Thymus (tissue), 11 donors: ENCODE measurements at regions not wholly inside any gene's neighbourhood (a gene's known extent, or its start where the extent isn't known, plus 50 kb on each side); places are given as distances from the start of the nearest gene placed in this dataset.

Experiments used
- DNase-seq, 9 donors: peaks; one replicate each; pipeline ENCODE4 v3.0.0-alpha.2; 2013; ENCODE audit warnings: low spot score in 9 of 9, low read depth in 6 of 9, missing footprints in 1 of 9
- H3K27ac ChIP-seq, 2 donors: one replicate each; pipeline ENCODE4 v1.5.1; 2013; ENCODE audit warnings: control low read depth in 1 of 2, low read depth in 1 of 2, low read length in 1 of 2, mild to moderate bottlenecking in 1 of 2, moderate library complexity in 1 of 2
- H3K27me3 ChIP-seq, 2 donors: one replicate each; pipeline ENCODE4 v1.5.1; 2013; ENCODE audit warnings: low read length in 1 of 2; ENCODE audit not compliant: control insufficient read depth in 2 of 2, insufficient read depth in 1 of 2
- H3K36me3 ChIP-seq, 2 donors: one replicate each; pipeline ENCODE4 v1.5.1; 2013; ENCODE audit warnings: low read length in 1 of 2, mild to moderate bottlenecking in 1 of 2, moderate library complexity in 1 of 2; ENCODE audit not compliant: control insufficient read depth in 2 of 2, insufficient read depth in 2 of 2
- H3K4me1 ChIP-seq, 2 donors: one replicate each; pipeline ENCODE4 v1.5.1; 2013; ENCODE audit warnings: low read length in 2 of 2; ENCODE audit not compliant: control insufficient read depth in 2 of 2, insufficient read depth in 2 of 2
- H3K4me3 ChIP-seq, 2 donors: one replicate each; pipeline ENCODE4 v1.5.1; 2013; ENCODE audit warnings: low read length in 2 of 2, control low read depth in 1 of 2, mild to moderate bottlenecking in 1 of 2
- H3K9me3 ChIP-seq, 2 donors: one replicate each; pipeline ENCODE4 v1.5.1; 2013; ENCODE audit warnings: low read length in 1 of 2, mild to moderate bottlenecking in 1 of 2; ENCODE audit not compliant: control insufficient read depth in 2 of 2, insufficient read depth in 1 of 2
- WGBS: extraction: QIAGEN DNeasy Blood & Tissue Kit; methylation state at CpG from one replicate; pipeline ENCODE4 v1.1.7; 2013; 5-methylcytosine and 5-hydroxymethylcytosine counted together
- donor health status: healthy.

- Histone ChIP-seq H3K9me3 (no peaks in the 10 kb centered on the region), H3K27me3 (no peaks in the 10 kb centered on the region), H3K4me1 (no peaks in the 10 kb centered on the region), H3K4me3 (no peak overlapping the region), H3K36me3 (no peaks in the 10 kb centered on the region), H3K27ac (no peak overlapping the region)
- no peak for DNase-seq
- 89% methylated on average over 1 of the region's 1 CpG for WGBS
Measured at GRCh38 chrX:22409418-22409817, 136.7 kb downstream of the CBLL2 start.

DNA sequence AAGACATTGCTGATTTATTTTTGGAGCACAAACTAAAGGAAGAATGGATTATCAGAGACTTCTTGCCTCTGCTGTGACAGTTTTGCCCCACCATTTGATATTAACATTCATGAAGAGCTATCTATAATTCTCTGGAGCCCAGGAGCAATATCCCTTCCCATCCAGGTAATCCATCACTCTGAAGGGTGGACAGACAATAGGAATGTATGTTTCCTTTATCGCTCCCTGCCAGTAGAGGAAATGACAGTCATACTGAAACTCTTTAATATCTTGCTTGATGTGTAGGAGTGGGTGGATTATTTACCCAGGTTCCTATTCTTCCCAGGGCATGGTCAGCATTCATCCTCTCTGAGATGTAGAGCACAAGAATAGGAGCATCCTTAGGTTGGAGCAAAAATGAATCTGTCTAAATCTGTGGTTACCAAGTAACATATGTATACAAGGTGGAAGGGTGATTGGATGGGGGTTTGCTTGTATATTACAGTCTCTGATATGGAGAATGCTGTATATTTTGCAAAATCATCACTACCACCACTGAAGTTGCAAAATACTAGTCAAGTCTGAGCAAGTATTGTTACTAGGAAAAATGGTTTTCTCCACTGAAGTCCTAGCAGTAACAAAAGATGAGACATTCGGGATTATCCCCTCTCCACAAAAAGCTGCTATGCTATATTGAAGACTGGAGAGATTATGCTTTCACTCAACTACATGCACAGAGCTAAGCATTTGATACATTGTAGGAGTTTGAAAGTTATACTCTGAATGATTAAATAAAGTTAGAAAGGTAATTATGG lies 151.6 kb downstream of the CBLL2 start:
- no peak for DNase-seq
- H3K4me1 ChIP-seq = no peaks in the 10 kb centered on the region
- H3K36me3 ChIP-seq = no peaks in the 10 kb centered on the region
- 94% methylated on average over 2 of the region's 2 CpGs for WGBS
- no peaks in the 10 kb centered on the region for H3K27me3 ChIP-seq
- H3K9me3 ChIP-seq = no peaks in the 10 kb centered on the region
- H3K27ac ChIP-seq = no peak overlapping the region
- H3K4me3 ChIP-seq = no peak overlapping the region

DNA sequence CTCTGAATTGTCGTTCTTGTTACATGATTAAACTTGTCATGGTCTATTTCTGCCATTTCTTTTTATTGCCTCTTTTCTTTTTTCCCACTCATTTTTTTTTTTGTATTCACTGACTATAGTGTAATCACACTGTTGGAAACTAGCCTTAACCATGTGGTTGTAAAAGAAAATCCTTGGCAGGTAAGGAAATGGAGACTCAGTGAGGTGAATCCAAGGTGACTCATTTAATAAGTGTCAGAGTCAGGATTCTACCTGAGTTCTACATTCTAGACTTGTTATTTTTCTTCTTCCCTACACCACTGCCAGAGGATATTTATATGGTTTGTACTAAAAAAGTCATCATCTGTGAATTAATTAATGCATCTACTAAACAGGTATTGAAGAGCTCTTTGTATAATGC lies 152.2 kb downstream of the CBLL2 start:
- H3K36me3 ChIP-seq = no peaks in the 10 kb centered on the region
- H3K27me3 ChIP-seq = no peaks in the 10 kb centered on the region
- H3K27ac ChIP-seq = no peak overlapping the region
- no peaks in the 10 kb centered on the region for H3K9me3 ChIP-seq
- no peak overlapping the region for H3K4me3 ChIP-seq
- H3K4me1 ChIP-seq = no peaks in the 10 kb centered on the region
- DNase-seq = no peak
- WGBS = 96% methylated on average over 1 of the region's 1 CpG

- Histone ChIP-seq H3K4me3 (no peak overlapping the region), H3K4me1 (no peaks in the 10 kb centered on the region), H3K9me3 (no peaks in the 10 kb centered on the region), H3K27me3 (no peaks in the 10 kb centered on the region), H3K36me3 (no peaks in the 10 kb centered on the region), H3K27ac (no peak overlapping the region)
- WGBS = 96% methylated on average over 3 of the region's 3 CpGs
- no peak for DNase-seq
Measured at GRCh38 chrX:22429704-22430103, 157.0 kb downstream of the CBLL2 start.

DNA sequence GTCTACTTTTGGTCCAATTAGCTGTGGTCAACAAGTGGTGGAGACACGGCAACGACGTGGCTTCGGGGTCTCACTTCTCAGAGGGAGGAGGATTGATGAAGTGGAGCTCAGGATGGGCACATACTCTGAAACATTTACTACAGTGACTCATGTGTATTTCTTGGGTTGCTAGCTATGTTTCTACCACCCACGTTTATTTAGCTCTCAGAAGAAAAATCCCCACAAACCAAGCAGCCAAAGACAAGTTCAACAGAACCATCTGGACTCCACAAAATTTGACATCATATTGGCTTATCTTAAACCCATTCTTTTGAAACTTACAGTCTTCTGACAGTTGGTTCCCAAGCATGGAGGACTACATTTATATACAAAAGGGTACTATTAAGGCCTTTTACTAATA lies 158.0 kb downstream of the CBLL2 start:
- no peak overlapping the region for H3K27ac ChIP-seq
- no peaks in the 10 kb centered on the region for H3K9me3 ChIP-seq
- H3K4me3 ChIP-seq = no peak overlapping the region
- no peaks in the 10 kb centered on the region for H3K27me3 ChIP-seq
- no peak for DNase-seq
- H3K36me3 ChIP-seq = no peaks in the 10 kb centered on the region
- WGBS = 88% methylated on average over 5 of the region's 5 CpGs
- H3K4me1 ChIP-seq = no peaks in the 10 kb centered on the region

GRCh38 chrX:22433292-22434070 lies 160.8 kb downstream of the CBLL2 start:
- no peaks in the 10 kb centered on the region for H3K9me3 ChIP-seq
- H3K4me3 ChIP-seq = no peak overlapping the region
- no peaks in the 10 kb centered on the region for H3K4me1 ChIP-seq
- no peaks in the 10 kb centered on the region for H3K36me3 ChIP-seq
- no peaks in the 10 kb centered on the region for H3K27me3 ChIP-seq
- no peak overlapping the region for H3K27ac ChIP-seq
- 95% methylated on average over 12 of the region's 12 CpGs for WGBS
- no peak for DNase-seq

DNA sequence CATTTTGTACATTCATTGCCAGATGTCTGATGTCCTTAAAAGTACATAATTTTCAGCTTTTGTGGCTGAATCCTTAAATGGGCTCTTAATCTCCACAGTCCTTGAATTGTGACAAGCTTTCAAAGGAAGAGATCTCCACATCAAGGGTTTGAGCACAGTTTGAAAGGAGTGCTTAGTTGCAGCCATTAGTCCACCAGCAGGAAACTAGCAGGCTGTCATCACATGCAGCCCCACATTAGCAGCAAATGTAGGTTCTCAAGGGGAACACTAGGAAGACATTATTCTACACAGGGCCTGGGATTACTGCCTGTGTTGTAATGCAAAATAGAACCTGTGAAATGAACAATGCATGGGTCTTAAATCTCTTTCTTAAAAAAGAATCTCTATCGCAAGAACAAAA lies 173.2 kb downstream of the CBLL2 start:
- no peak overlapping the region for H3K27ac ChIP-seq
- 91% methylated on average over 1 of the region's 1 CpG for WGBS
- no peaks in the 10 kb centered on the region for H3K9me3 ChIP-seq

DNA sequence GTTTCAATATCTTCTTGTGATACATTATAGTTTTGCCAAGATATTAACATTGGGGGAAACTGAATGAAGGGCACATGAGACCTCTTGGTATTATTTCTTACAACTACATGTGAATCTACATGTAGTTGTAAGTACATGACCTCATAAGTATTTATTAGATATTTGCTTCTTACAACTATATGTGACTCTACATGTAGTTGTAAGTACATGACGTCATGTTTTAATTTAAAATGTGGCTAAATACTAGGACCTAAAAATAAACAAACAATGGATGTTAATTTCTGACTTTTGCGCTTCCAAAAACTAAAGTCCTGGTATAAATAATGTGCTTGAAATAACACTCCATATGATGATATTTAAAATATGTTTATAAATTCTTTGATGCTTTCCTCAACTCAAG lies 190.2 kb downstream of the CBLL2 start:
- no peaks in the 10 kb centered on the region for H3K4me1 ChIP-seq
- H3K27me3 ChIP-seq = no peaks in the 10 kb centered on the region
- no peaks in the 10 kb centered on the region for H3K9me3 ChIP-seq
- no peak overlapping the region for H3K27ac ChIP-seq
- 93% methylated on average over 2 of the region's 2 CpGs for WGBS
- no peak overlapping the region for H3K4me3 ChIP-seq
- H3K36me3 ChIP-seq = no peaks in the 10 kb centered on the region
- DNase-seq = no peak

More for the DNA sequence above, 173.2 kb downstream of the CBLL2 start:
- Histone ChIP-seq H3K27me3 (no peaks in the 10 kb centered on the region), H3K4me1 (no peaks in the 10 kb centered on the region), H3K36me3 (no peaks in the 10 kb centered on the region), H3K4me3 (no peak overlapping the region)
- DNase-seq = no peak

DNA sequence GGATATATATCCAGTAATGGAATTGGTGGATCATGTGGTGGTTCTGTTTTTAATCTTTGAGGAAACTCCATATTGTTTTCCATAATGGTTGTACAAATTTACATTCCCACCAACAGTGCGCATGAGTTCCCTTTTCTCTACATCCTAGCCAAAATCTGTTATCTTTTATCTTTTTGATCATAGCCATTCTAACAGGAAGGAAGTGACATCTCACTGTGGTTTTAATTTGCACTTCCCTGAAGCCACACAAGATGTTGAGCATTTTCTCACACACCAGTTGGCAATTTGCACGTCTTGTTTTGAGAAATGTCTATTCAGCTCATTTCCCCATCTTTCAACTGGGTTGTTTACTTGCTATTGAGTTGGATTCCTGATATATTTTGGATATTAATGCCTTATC lies 194.9 kb downstream of the CBLL2 start:
- no peak for DNase-seq
- Histone ChIP-seq H3K36me3 (no peaks in the 10 kb centered on the region), H3K27ac (no peak overlapping the region), H3K9me3 (no peaks in the 10 kb centered on the region), H3K4me1 (no peaks in the 10 kb centered on the region), H3K27me3 (no peaks in the 10 kb centered on the region), H3K4me3 (no peak overlapping the region)
- WGBS = 22% methylated on average over 2 of the region's 2 CpGs
